H1 (cell line): ENCODE measurements at regions not wholly inside any gene's neighbourhood (a gene's known extent, or its start where the extent isn't known, plus 50 kb on each side); places are given as distances from the start of the nearest gene placed in this dataset.

Experiments
- CEBPB ChIP-seq: IDR thresholded peaks from 2 replicates; pipeline ENCODE4 v1.6.1; 2012; ENCODE audit warnings: low read depth, low read length
- CREB1 ChIP-seq: IDR thresholded peaks from 2 replicates; pipeline ENCODE4 v1.6.1; 2012; ENCODE audit warnings: inconsistent platforms
- JUND ChIP-seq: IDR thresholded peaks from 2 replicates; pipeline ENCODE4 v1.6.1; 2011; ENCODE audit warnings: mild to moderate bottlenecking, improper control_type of control experiment, low read length
- POU5F1 ChIP-seq: IDR thresholded peaks from 2 replicates; pipeline ENCODE4 v1.6.1; 2011; ENCODE audit warnings: low read depth, mild to moderate bottlenecking, low read length, moderate library complexity
- SP4 ChIP-seq: IDR thresholded peaks from 2 replicates; pipeline ENCODE4 v1.6.1; 2012; ENCODE audit warnings: low read length, inconsistent platforms
- ZNF274 ChIP-seq: IDR thresholded peaks from 2 replicates; pipeline ENCODE4 v1.7.0; 2012; ENCODE audit warnings: low read length, borderline replicate concordance; ENCODE audit errors: extremely low read depth

DNA sequence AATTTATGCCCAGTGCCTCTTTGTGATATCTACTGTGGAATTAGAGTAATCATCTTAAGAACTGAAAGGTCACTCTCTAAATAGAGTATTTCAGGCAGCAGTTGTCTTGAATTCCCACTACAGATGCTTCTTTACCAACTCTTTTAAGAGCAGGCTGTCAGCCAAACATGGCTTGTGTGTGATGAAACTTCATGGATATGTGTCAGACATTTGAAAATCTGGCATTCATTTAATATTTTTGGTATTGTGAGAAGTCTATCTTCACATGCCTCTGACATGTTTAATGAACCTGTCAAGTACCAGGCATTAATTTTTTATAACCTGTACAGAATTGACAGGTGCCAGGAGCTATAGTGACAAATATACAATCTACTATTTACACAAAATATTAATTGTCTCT, 318.6 kb downstream of the CDH9 start (continued):
- no peak for TF ChIP-seq ZNF274
- TF ChIP-seq CREB1 = no peak
- TF ChIP-seq SP4 = no peak
- no peak for TF ChIP-seq JUND
- no peak for TF ChIP-seq CEBPB
- no peak for TF ChIP-seq POU5F1
